ENCODE measurements at regions not wholly inside any gene's neighbourhood (a gene's known extent, or its start where the extent isn't known, plus 50 kb on each side); places are given as distances from the start of the nearest gene placed in this dataset.

DNA sequence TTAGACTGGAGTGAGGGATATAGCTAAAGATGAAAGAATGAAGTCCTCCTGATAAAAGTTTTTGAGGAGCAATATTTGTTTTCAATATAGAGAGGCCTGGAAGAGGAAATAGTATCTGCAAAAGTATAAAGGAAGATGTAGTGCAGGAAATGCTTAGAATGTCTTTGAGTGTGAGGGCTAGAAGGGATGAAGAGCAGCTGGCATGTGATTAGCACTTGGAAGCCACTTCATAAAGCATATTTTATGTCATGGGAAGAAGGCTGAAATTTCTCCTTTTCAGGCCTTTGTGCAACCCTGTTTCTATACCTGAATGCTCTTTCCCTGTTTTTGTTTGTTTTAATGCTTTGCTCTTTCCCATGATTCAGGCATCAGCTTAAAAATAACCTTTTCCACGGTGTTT is 323.3 kb upstream of the DEPDC1 start:
- TF ChIP-seq CTCF (IDR thresholded peaks at IDR 0.05; ENCODE audit: low read length) (no peak), EZH2 (optimal IDR thresholded peaks at IDR 0.05; ENCODE audit: low read depth, low read length) (no peak), EZH2phosphoT487 (IDR thresholded peaks at IDR 0.05; ENCODE audit: low read length) (no peak)

Data from MM.1S (cell line).